Right lobe of liver (tissue), 6 donors: ENCODE measurements at regions not wholly inside any gene's neighbourhood (a gene's known extent, or its start where the extent isn't known, plus 50 kb on each side); places are given as distances from the start of the nearest gene placed in this dataset.
A peak's percentile ranks its signal among the peaks of the same experiment; 100 is the strongest.

Experiments
- ATAC-seq, 4 donors: fragments of 200-7000 bp; cut with Tn5 transposase; one replicate each; pipeline ENCODE4 v1.9.1; 2020; ENCODE audit warnings: mild to moderate bottlenecking in 4 of 4, moderate library complexity in 4 of 4
- DNase-seq, 3 donors: peaks; one replicate each; pipeline ENCODE4 v3.0.0-alpha.2; 2020
- H3K27ac ChIP-seq, 3 donors: fragments of 200-600 bp; one replicate each; pipeline ENCODE4 v1.8.0; 2022
- H3K27me3 ChIP-seq, 2 donors: fragments of 200-600 bp; one replicate each; pipeline ENCODE4 v1.8.0; 2022
- H3K36me3 ChIP-seq, 4 donors: fragments of 200-600 bp; sonication (generic) in 1 of 4; one replicate each; pipeline versions ENCODE4 v1.5.1 to v1.8.0; 2017 to 2022; ENCODE audit warnings: control low read depth in 1 of 4
- H3K4me1 ChIP-seq, 4 donors: fragments of 200-600 bp; sonication (generic) in 1 of 4; one replicate each; pipeline versions ENCODE4 v1.5.1 to v1.8.0; 2017 to 2022; ENCODE audit warnings: control low read depth in 1 of 4
- H3K4me3 ChIP-seq, 3 donors: fragments of 200-600 bp; one replicate each; pipeline ENCODE4 v1.8.0; 2022
- H3K9me3 ChIP-seq, 4 donors: fragments of 200-600 bp; sonication (generic) in 1 of 4; one replicate each; pipeline versions ENCODE4 v1.5.1 to v1.8.0; 2017 to 2022; ENCODE audit warnings: control low read depth in 1 of 4
- CTCF ChIP-seq, 4 donors: fragments of 200-600 bp in 3 of 4; fragments of 450-650 bp in 1 of 4; IDR thresholded peaks; one replicate each; pipeline versions ENCODE4 v1.5.1 to v1.8.0; 2016 to 2022; ENCODE audit warnings: antibody characterized with exemption in 4 of 4, mild to moderate bottlenecking in 2 of 4
- POLR2A ChIP-seq: fragments of 450-650 bp; IDR thresholded peaks from one replicate; pipeline ENCODE4 v1.6.1; 2017; ENCODE audit warnings: antibody characterized with exemption, mild to moderate bottlenecking
- WGBS: methylation state at CpG from one replicate; pipeline ENCODE4 v1.1.6; 2018; ENCODE audit warnings: low coverage, low lambda C conversion rate; ENCODE audit not compliant: insufficient coverage; ENCODE audit errors: missing lambda C conversion rate; 5-methylcytosine and 5-hydroxymethylcytosine counted together
- intact Hi-C, 2 donors: fragments of 100-400 bp; cut with DNase I; formaldehyde crosslinking; loops; one replicate each; pipeline versions ENCODE4 v1.11.2 to v1.14.1; 2022
- donor health status: DM: no; HTN: yes; CAD: no.
- donor health status: DM: no; HTN: no; CAD: no.
- donor health status: DM: no; HTN: no; CAD: no.
- donor health status: DM: no; HTN: yes; CAD: no.
- donor health status: DM: no; HTN: yes; CAD: no.

- peak in 1 of 4 donors; percentile 46 for ATAC-seq
- Histone ChIP-seq H3K27me3 (no peaks in the 10 kb centered on the region), H3K9me3 (no peaks in the 10 kb centered on the region), H3K4me1 (peaks cover 0 to 3% (median 0%) of the 10 kb centered on the region in 4 donors), H3K4me3 (no peak overlapping the region), H3K27ac (peak overlapping the region in 1 of 3 donors; percentile 36), H3K36me3 (no peaks in the 10 kb centered on the region)
- intact Hi-C loops, result no loop called here
- no peak for DNase-seq
- 50% methylated on average over 1 of the region's 6 CpGs for WGBS
- TF ChIP-seq POLR2A (no peak), CTCF (IDR thresholded peaks at IDR 0.05) (no peak)
Observed at GRCh38 chr2:150620855-150621254, 133.4 kb upstream of the RND3 start.

- no peaks in the 10 kb centered on the region for H3K27me3 ChIP-seq
- intact Hi-C loops, result no loop called here
- H3K27ac ChIP-seq, result peak overlapping the region in 2 of 3 donors; percentile 3 to 36
Observed at GRCh38 chr2:150620416-150620815, 132.9 kb upstream of the RND3 start.

GRCh38 chr2:150619607-150620330 lies 132.3 kb upstream of the RND3 start:
- intact Hi-C loops, result no loop called here
- H3K9me3 ChIP-seq, result no peaks in the 10 kb centered on the region
- DNase-seq, result no peak
- H3K4me3 ChIP-seq, result no peak overlapping the region
- WGBS, result 54% methylated on average over 5 of the region's 5 CpGs
- H3K27ac ChIP-seq, result peak overlapping the region in 1 of 3 donors; percentile 36
- H3K27me3 ChIP-seq, result no peaks in the 10 kb centered on the region
- H3K4me1 ChIP-seq, result peaks cover 0 to 3% (median 0%) of the 10 kb centered on the region in 4 donors
- H3K36me3 ChIP-seq, result no peaks in the 10 kb centered on the region
- TF ChIP-seq POLR2A (no peak), CTCF (IDR thresholded peaks at IDR 0.05) (no peak)
- ATAC-seq, result peak in 2 of 4 donors; percentile 14 to 78

More at GRCh38 chr2:150620416-150620815, 132.9 kb upstream of the RND3 start:
- H3K4me3 ChIP-seq, result no peak overlapping the region
- TF ChIP-seq CTCF (IDR thresholded peaks at IDR 0.05) (no peak), POLR2A (no peak)
- DNase-seq (no peak), ATAC-seq (peak in 1 of 4 donors; percentile 11)
- peaks cover 0 to 3% (median 0%) of the 10 kb centered on the region in 4 donors for H3K4me1 ChIP-seq
- no peaks in the 10 kb centered on the region for H3K36me3 ChIP-seq
- H3K9me3 ChIP-seq, result no peaks in the 10 kb centered on the region

GRCh38 chr2:150618245-150618895 lies 130.9 kb upstream of the RND3 start:
- Histone ChIP-seq H3K27me3 (no peaks in the 10 kb centered on the region), H3K27ac (no peak overlapping the region), H3K9me3 (no peaks in the 10 kb centered on the region), H3K4me3 (no peak overlapping the region), H3K4me1 (peaks cover 0 to 11% (median 5%) of the 10 kb centered on the region in 4 donors), H3K36me3 (no peaks in the 10 kb centered on the region)
- TF ChIP-seq CTCF (IDR thresholded peaks at IDR 0.05) (no peak), POLR2A (no peak)
- no peak for DNase-seq
- WGBS, result 67% methylated on average over 7 of the region's 7 CpGs
- intact Hi-C loops, result no loop called here
- peak in 2 of 4 donors; percentile 33 to 44 for ATAC-seq
